T-cell (primary cell): ENCODE measurements at regions not wholly inside any gene's neighbourhood (a gene's known extent, or its start where the extent isn't known, plus 50 kb on each side); places are given as distances from the start of the nearest gene placed in this dataset.
"Not testable (repeated sequence)": the region's sequence is repeated elsewhere in the genome, so short reads cannot be mapped to it uniquely, and the experiment has no call there.

Source experiments
- ATAC-seq, 4 experiments: fragments of 200-7000 bp in 3 of 4; fragments of 150-1000 bp in 1 of 4; cut with Tn5 transposase; replicated peaks in 1 of 4; 1 replicate in 3 of 4; 2 replicates in 1 of 4; pipeline ENCODE4 v1.10.0; 2021; ENCODE audit warnings: moderate library complexity in 3 of 4, mild to moderate bottlenecking in 2 of 4, moderate number of reproducible peaks in 1 of 4
- CTCF ChIA-PET, 2 donors: fragments of 300-600 bp; sonication (Branson Sonifier 250); formaldehyde crosslinking; loops; one replicate each; lab custom pipeline; 2022; ENCODE audit warnings: antibody characterized with exemption in 2 of 2; lab: Charles Lee
- POLR2A ChIA-PET, 2 donors: fragments of 300-600 bp; sonication (Branson Sonifier 250); formaldehyde crosslinking; loops; one replicate each; lab custom pipeline; 2022; ENCODE audit warnings: antibody characterized with exemption in 2 of 2; lab: Charles Lee
- DNase-seq, 35 experiments: peaks; one replicate each; pipeline versions ENCODE4 v3.0.0 to v3.0.0-alpha.2; 2013 to 2023
- H3K27ac ChIP-seq: one replicate; pipeline ENCODE4 v1.5.1; 2013; ENCODE audit warnings: low read length
- H3K27me3 ChIP-seq, 2 experiments: replicated peaks in 1 of 2; 1 replicate in 1 of 2; 2 replicates in 1 of 2; pipeline versions ENCODE4 v1.6.1 to v1.7.0; 2013; ENCODE audit warnings: low read length in 1 of 2, mixed read lengths in 1 of 2; ENCODE audit not compliant: control insufficient read depth in 2 of 2, insufficient read depth in 2 of 2; ENCODE audit errors: extremely low read depth in 1 of 2
- H3K36me3 ChIP-seq, 2 donors: 1 replicate in 1 of 2; 2 replicates in 1 of 2; pipeline versions ENCODE4 v1.6.1 to v1.7.0; 2013; ENCODE audit warnings: low read length in 1 of 2; ENCODE audit not compliant: control insufficient read depth in 2 of 2, insufficient read depth in 1 of 2; ENCODE audit errors: extremely low read depth in 1 of 2
- H3K4me1 ChIP-seq, 2 experiments: 1 replicate in 1 of 2; 2 replicates in 1 of 2; pipeline versions ENCODE4 v1.6.1 to v1.7.0; 2013; ENCODE audit warnings: low read length in 2 of 2, mixed read lengths in 1 of 2; ENCODE audit not compliant: insufficient read depth in 2 of 2, control insufficient read depth in 1 of 2; ENCODE audit errors: extremely low read depth in 1 of 2
- H3K4me3 ChIP-seq, 2 donors: 1 replicate in 1 of 2; 2 replicates in 1 of 2; pipeline versions ENCODE4 v1.5.1 to v1.7.0; 2013; ENCODE audit warnings: mild to moderate bottlenecking in 2 of 2, low read length in 1 of 2, moderate library complexity in 1 of 2; ENCODE audit not compliant: control insufficient read depth in 1 of 2; ENCODE audit errors: extremely low read depth in 1 of 2
- H3K9me3 ChIP-seq: 2 replicates; pipeline ENCODE4 v1.7.0; 2013
- H3K27ac Mint-ChIP-seq, 2 donors: one replicate each; pipeline ENCODE4 v1.8.0; 2020 to 2021; ENCODE audit warnings: mild to moderate bottlenecking in 2 of 2, mixed read lengths in 2 of 2
- H3K27me3 Mint-ChIP-seq, 2 donors: one replicate each; pipeline ENCODE4 v1.8.0; 2021 to 2022; ENCODE audit warnings: mixed read lengths in 2 of 2
- H3K36me3 Mint-ChIP-seq: one replicate; pipeline ENCODE4 v1.8.0; 2021; ENCODE audit warnings: mixed read lengths
- H3K4me1 Mint-ChIP-seq, 3 donors: one replicate each; pipeline ENCODE4 v1.8.0; 2020 to 2022; ENCODE audit warnings: mixed read lengths in 3 of 3, mild to moderate bottlenecking in 1 of 3
- H3K4me3 Mint-ChIP-seq, 3 donors: one replicate each; pipeline ENCODE4 v1.8.0; 2020 to 2022; ENCODE audit warnings: mild to moderate bottlenecking in 3 of 3, mixed read lengths in 3 of 3, moderate library complexity in 3 of 3
- H3K9me3 Mint-ChIP-seq, 3 donors: one replicate each; pipeline ENCODE4 v1.8.0; 2020 to 2022; ENCODE audit warnings: mixed read lengths in 3 of 3
- WGBS: methylation state at CpG from one replicate; pipeline ENCODE4 v1.1.5; 2013; ENCODE audit warnings: missing lambda C conversion rate; ENCODE audit not compliant: insufficient coverage; 5-methylcytosine and 5-hydroxymethylcytosine counted together

DNA sequence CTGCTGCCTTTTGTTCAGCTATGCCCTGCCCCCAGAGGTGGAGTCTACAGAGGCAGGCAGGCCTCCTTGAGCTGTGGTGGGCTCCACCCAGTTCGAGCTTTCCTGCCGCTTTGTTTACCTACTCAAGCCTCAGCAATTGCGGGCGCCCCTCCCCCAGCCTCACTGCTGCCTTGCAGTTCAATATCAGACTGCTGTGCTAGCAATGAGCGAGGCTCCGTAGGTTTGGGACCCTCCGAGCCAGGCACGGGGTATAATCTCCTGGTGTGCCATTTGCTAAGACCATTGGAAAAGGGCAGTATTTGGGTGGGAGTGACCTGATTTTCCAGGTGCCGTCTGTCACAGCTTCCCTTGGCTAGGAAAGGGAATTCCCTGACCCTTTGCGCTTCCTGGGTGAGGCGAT, 51.9 kb downstream of the DIPK2A start:
- H3K36me3 Mint-ChIP-seq, H3K4me3 Mint-ChIP-seq, ATAC-seq, H3K4me1 Mint-ChIP-seq, H3K36me3 ChIP-seq, POLR2A ChIA-PET, H3K4me1 ChIP-seq, H3K9me3 ChIP-seq, CTCF ChIA-PET, DNase-seq, H3K27ac Mint-ChIP-seq, H3K4me3 ChIP-seq, H3K27me3 ChIP-seq, H3K27me3 Mint-ChIP-seq, H3K9me3 Mint-ChIP-seq, H3K27ac ChIP-seq: not testable (repeated sequence)
- 98% methylated on average over 9 of the region's 11 CpGs for WGBS

DNA sequence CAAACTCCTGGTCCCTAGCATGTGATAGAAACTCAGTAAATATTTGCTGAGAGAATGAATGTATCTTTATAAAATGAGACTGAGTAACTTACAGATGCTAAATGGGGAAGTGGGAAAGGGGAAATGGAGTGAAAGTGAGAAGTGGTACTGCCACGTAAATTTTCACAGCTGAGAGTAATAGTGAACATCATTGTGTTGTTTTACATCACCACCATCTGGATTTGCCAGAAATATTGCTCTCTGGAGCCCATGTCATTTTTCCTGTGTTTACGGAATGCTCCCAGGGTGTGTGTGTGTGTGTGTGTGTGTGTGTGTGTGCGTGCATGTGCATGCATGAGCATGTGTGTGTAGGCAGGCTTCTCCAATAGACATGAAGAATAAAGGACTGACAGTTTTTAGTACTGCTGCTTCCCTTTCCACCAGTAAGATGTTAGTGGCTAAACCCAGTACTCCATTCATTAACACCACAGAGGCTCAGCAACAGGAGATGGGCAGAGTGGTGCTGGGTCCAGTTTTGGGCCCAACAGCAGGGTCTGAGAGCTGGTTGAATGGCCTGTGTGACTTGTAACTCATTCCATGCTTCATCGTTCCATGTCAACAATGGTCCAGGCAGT, 57.3 kb downstream of the DIPK2A start:
- H3K4me1 ChIP-seq, result no peaks in the 10 kb centered on the region
- ATAC-seq (no peak), DNase-seq (peak in 1 of 35 experiments; percentile 7)
- H3K36me3 ChIP-seq, result no peaks in the 10 kb centered on the region
- Mint-ChIP-seq H3K4me1 (peaks cover 0 to 9% (median 0%) of the 10 kb centered on the region in 3 donors), H3K4me3 (no peak overlapping the region), H3K36me3 (no peaks in the 10 kb centered on the region), H3K9me3 (no peaks in the 10 kb centered on the region), H3K27me3 (peaks cover 0 to 2% of the 10 kb centered on the region in 2 donors), H3K27ac (peak overlapping the region in 1 of 2 donors; percentile 19)
- H3K4me3 ChIP-seq, result no peak overlapping the region
- CTCF ChIA-PET, result interaction anchor here in 1 of 2 donors (0.5 kb wide), 1 partner anchor 1325 kb away, joined by 3 read pairs; no protein-coding TSS in a partner anchor
- H3K9me3 ChIP-seq, result no peaks in the 10 kb centered on the region
- WGBS, result 67% methylated on average over 1 of the region's 4 CpGs
- no peaks in the 10 kb centered on the region for H3K27me3 ChIP-seq
- POLR2A ChIA-PET, result no interaction called here
- H3K27ac ChIP-seq, result no peak overlapping the region

DNA sequence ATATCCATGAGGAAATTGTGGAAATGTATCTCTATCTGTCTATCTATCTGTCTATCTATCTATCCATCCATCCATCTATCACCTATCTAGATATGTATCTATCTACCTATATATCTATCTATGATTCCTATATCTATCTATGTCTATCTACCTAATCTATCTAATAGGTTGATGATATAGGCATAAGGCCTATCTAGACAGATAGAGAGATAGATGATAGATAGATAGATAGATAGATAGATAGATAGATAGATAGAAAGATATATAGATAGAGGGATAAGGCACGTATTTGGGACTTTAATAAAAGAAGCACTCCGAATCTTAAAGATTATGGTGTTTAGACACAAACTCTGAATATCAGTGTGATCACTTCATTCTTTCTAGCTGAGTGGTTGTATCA, 58.1 kb downstream of the DIPK2A start:
- Histone ChIP-seq H3K4me3 (no peak overlapping the region), H3K4me1 (no peaks in the 10 kb centered on the region), H3K36me3 (no peaks in the 10 kb centered on the region), H3K27me3 (no peaks in the 10 kb centered on the region), H3K27ac (no peak overlapping the region), H3K9me3 (no peaks in the 10 kb centered on the region)
- DNase-seq (no peak), ATAC-seq (no peak)
- Mint-ChIP-seq H3K27me3 (peaks cover 0 to 2% of the 10 kb centered on the region in 2 donors), H3K27ac (no peak overlapping the region), H3K9me3 (no peaks in the 10 kb centered on the region), H3K4me1 (peaks cover 0 to 9% (median 0%) of the 10 kb centered on the region in 3 donors), H3K36me3 (no peaks in the 10 kb centered on the region), H3K4me3 (no peak overlapping the region)
- 100% methylated on average over 2 of the region's 2 CpGs for WGBS
- ChIA-PET CTCF (no interaction called here), POLR2A (no interaction called here)

DNA sequence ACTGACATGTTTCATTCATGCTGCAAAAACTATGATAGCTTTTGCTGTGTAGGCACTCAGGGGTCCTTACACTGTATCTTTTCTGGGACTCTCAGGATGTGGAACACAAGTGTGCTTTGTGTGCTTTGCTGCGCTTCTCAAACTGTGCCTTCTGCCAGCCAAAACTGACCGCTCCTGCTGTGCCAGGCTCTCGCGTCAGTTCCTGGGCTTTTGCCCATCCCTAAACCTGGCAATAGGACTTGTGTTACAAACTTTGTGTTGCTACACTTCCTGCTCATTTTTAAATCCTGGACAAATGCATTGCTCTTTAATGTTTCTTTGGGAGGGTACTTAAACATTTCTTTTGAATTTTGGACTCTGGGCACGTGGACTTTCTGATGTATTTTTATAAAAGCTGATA, 60.3 kb downstream of the DIPK2A start:
- no peak for ATAC-seq
- Mint-ChIP-seq H3K27me3 (no peaks in the 10 kb centered on the region), H3K36me3 (no peaks in the 10 kb centered on the region), H3K4me1 (peaks cover 0 to 9% (median 0%) of the 10 kb centered on the region in 3 donors), H3K4me3 (no peak overlapping the region), H3K9me3 (no peaks in the 10 kb centered on the region), H3K27ac (no peak overlapping the region)
- Histone ChIP-seq H3K27me3 (no peaks in the 10 kb centered on the region), H3K9me3 (no peaks in the 10 kb centered on the region), H3K4me3 (no peak overlapping the region), H3K4me1 (no peaks in the 10 kb centered on the region), H3K36me3 (no peaks in the 10 kb centered on the region), H3K27ac (no peak overlapping the region)
- no peak for DNase-seq
- WGBS, result 88% methylated on average over 2 of the region's 5 CpGs
- POLR2A ChIA-PET, result no interaction called here
- CTCF ChIA-PET, result interaction anchor here (0.6 to 1.7 kb wide), 2 partner anchors 22 to 57 kb away, joined by 4 to 5 read pairs; no protein-coding TSS in a partner anchor

DNA sequence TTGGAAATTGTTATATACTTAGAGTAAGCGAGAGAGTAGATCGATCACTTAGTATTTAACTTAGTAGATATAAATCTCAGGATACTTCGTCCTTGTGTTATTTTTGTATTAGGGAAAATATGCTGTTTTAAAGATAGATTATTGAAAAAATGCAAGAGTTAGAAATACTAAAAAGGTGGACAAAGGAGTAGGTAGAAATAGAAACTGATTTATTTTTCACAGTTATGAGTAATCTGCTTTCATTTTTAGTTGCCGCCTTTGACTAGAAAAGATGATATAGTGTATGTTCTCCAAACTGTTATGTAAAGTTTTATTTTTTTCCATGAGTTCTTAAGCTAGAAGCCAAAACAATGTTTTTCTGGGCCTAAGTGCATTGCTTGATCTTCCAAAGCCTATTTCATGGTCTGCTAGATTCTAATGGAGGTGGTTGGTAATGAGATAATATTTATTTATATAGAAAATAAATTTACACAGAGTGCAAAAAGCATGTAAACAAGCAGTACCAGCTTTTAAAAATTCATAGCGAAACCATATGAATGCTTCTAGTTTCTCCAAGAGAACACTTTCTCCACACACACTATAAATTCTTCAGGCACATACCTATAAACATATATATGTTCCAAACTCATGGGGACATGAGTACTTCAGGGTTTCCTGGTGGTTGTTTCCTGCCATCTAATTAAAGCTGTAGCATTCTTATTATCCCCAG, 61.1 kb downstream of the DIPK2A start:
- no peak for DNase-seq
- H3K4me1 Mint-ChIP-seq, result peaks cover 0 to 9% (median 0%) of the 10 kb centered on the region in 3 donors
- Histone ChIP-seq H3K27me3 (no peaks in the 10 kb centered on the region), H3K4me3 (no peak overlapping the region), H3K9me3 (no peaks in the 10 kb centered on the region), H3K4me1 (no peaks in the 10 kb centered on the region), H3K27ac (no peak overlapping the region), H3K36me3 (no peaks in the 10 kb centered on the region)
- H3K27me3 Mint-ChIP-seq, result no peaks in the 10 kb centered on the region
- H3K36me3 Mint-ChIP-seq, result no peaks in the 10 kb centered on the region
- CTCF ChIA-PET, result no interaction called here
- H3K9me3 Mint-ChIP-seq, result no peaks in the 10 kb centered on the region
- no CpG with 5 or more reads among the region's 5 CpGs for WGBS
- H3K27ac Mint-ChIP-seq, result no peak overlapping the region
- ATAC-seq, result no peak
- POLR2A ChIA-PET, result interaction anchor here in 1 of 2 donors (0.5 kb wide), 1 partner anchor 247 kb away, joined by 3 read pairs; no protein-coding TSS in a partner anchor
- peak overlapping the region in 1 of 3 donors; percentile 41 for H3K4me3 Mint-ChIP-seq

DNA sequence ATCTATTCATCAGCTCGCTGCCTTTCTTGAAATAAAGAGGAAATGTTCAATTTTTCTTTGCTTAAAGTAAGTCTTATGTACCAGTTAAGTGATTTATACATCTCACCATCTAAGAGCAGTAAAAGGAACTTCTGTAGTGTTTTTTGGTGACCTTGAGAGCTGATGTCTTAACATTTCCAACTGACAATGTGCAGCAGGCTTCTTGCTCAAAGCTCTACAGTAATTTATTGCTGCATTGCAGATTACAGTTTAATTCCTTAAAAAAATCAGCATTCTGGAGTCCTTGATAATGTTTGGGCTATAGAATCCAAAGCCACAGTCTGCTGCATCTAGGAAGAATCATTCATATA, 61.6 kb downstream of the DIPK2A start:
- H3K4me1 ChIP-seq, result no peaks in the 10 kb centered on the region
- no peaks in the 10 kb centered on the region for H3K9me3 ChIP-seq
- ChIA-PET CTCF (no interaction called here), POLR2A (no interaction called here)
- no peak overlapping the region for H3K4me3 Mint-ChIP-seq
- WGBS, result no CpG with 5 or more reads among the region's 1 CpG
- H3K9me3 Mint-ChIP-seq, result no peaks in the 10 kb centered on the region
- no peak overlapping the region for H3K27ac Mint-ChIP-seq
- H3K27ac ChIP-seq, result no peak overlapping the region
- H3K36me3 ChIP-seq, result no peaks in the 10 kb centered on the region
- H3K4me3 ChIP-seq, result no peak overlapping the region
- ATAC-seq, result no peak
- H3K4me1 Mint-ChIP-seq, result peaks cover 0 to 9% (median 0%) of the 10 kb centered on the region in 3 donors
- H3K27me3 ChIP-seq, result no peaks in the 10 kb centered on the region
- no peaks in the 10 kb centered on the region for H3K36me3 Mint-ChIP-seq
- H3K27me3 Mint-ChIP-seq, result no peaks in the 10 kb centered on the region
- DNase-seq, result no peak
